Activated gamma-delta T cell treated with Interleukin-2 at 50 U/mL for 16 hours (primary cell): ENCODE measurements at regions not wholly inside any gene's neighbourhood (a gene's known extent, or its start where the extent isn't known, plus 50 kb on each side); places are given as distances from the start of the nearest gene placed in this dataset.

Experiments
- DNase-seq: peaks from one replicate; pipeline ENCODE4 v3.0.0-alpha.2; 2020

- DNase-seq, result no peak
Observed at GRCh38 chr2:60603533-60604190, 50.2 kb upstream of the BCL11A start.

GRCh38 chr2:60604486-60605064 is 51.1 kb upstream of the BCL11A start:
- no peak for DNase-seq

GRCh38 chr2:60605866-60606265 is 52.4 kb upstream of the BCL11A start:
- no peak for DNase-seq

GRCh38 chr2:60608679-60609078 is 55.2 kb upstream of the BCL11A start:
- DNase-seq, result no peak

GRCh38 chr2:60612033-60612432 is 58.6 kb upstream of the BCL11A start:
- DNase-seq, result no peak

GRCh38 chr2:60614319-60614718 is 60.9 kb upstream of the BCL11A start:
- no peak for DNase-seq

- no peak for DNase-seq
Observed at GRCh38 chr2:60621688-60622429, 68.4 kb upstream of the BCL11A start.

- no peak for DNase-seq
Observed at GRCh38 chr2:60623040-60623439, 69.6 kb upstream of the BCL11A start.

GRCh38 chr2:60627412-60627811 is 74.0 kb upstream of the BCL11A start:
- no peak for DNase-seq

GRCh38 chr2:60628026-60628425 is 74.6 kb upstream of the BCL11A start:
- DNase-seq, result no peak

- no peak for DNase-seq
Observed at GRCh38 chr2:60628615-60629304, 75.3 kb upstream of the BCL11A start.

GRCh38 chr2:60629305-60629662 is 75.8 kb upstream of the BCL11A start:
- no peak for DNase-seq

- no peak for DNase-seq
Observed at GRCh38 chr2:60629801-60630385, 76.4 kb upstream of the BCL11A start.

GRCh38 chr2:60633615-60634014 is 80.2 kb upstream of the BCL11A start:
- no peak for DNase-seq

GRCh38 chr2:60634438-60634837 is 81.0 kb upstream of the BCL11A start:
- no peak for DNase-seq

- no peak for DNase-seq
Observed at GRCh38 chr2:60641811-60642788, 88.6 kb upstream of the BCL11A start.

- DNase-seq, result no peak
Observed at GRCh38 chr2:60643747-60644146, 90.3 kb upstream of the BCL11A start.

- DNase-seq, result no peak
Observed at GRCh38 chr2:60644951-60645350, 91.5 kb upstream of the BCL11A start.

- DNase-seq, result no peak
Observed at GRCh38 chr2:60648191-60648590, 94.7 kb upstream of the BCL11A start.

- no peak for DNase-seq
Observed at GRCh38 chr2:60649721-60650120, 96.3 kb upstream of the BCL11A start.

GRCh38 chr2:60652832-60653340 is 99.4 kb upstream of the BCL11A start:
- no peak for DNase-seq

GRCh38 chr2:60657673-60658072 is 98.4 kb upstream of the PAPOLG start:
- no peak for DNase-seq
